Pancreas (tissue), 10 donors: ENCODE measurements at regions not wholly inside any gene's neighbourhood (a gene's known extent, or its start where the extent isn't known, plus 50 kb on each side); places are given as distances from the start of the nearest gene placed in this dataset.

Source experiments
- ATAC-seq, 4 donors: fragments of 200-7000 bp; cut with Tn5 transposase; one replicate each; pipeline versions ENCODE4 v1.8.0 to v1.9.1; 2020; ENCODE audit warnings: mild to moderate bottlenecking in 4 of 4, moderate library complexity in 4 of 4
- DNase-seq, 6 donors: peaks; one replicate each; pipeline ENCODE4 v3.0.0-alpha.2; 2020
- FAIRE-seq: peaks from 2 replicates; lab custom pipeline; 2012; peaks lifted over from hg19 to GRCh38; lab: Jason Lieb, UNC
- H3K27ac ChIP-seq, 4 donors: fragments of 200-600 bp; sonication (generic); 1 replicate in 3 of 4; 2 replicates in 1 of 4; pipeline versions ENCODE4 v1.5.0 to v1.8.0; 2020
- H3K27me3 ChIP-seq, 4 donors: fragments of 200-600 bp; one replicate each; pipeline ENCODE4 v1.8.0; 2021
- H3K36me3 ChIP-seq, 3 donors: fragments of 200-600 bp; sonication (generic) in 1 of 3; one replicate each; pipeline versions ENCODE4 v1.5.0 to v1.8.0; 2020 to 2021
- H3K4me1 ChIP-seq, 3 donors: fragments of 200-600 bp; one replicate each; pipeline ENCODE4 v1.8.0; 2021
- H3K4me3 ChIP-seq, 4 donors: fragments of 200-600 bp; sonication (generic) in 2 of 4; one replicate each; pipeline versions ENCODE4 v1.5.0 to v1.8.0; 2020 to 2021
- H3K9me3 ChIP-seq, 4 donors: fragments of 200-600 bp; one replicate each; pipeline ENCODE4 v1.8.0; 2021
- CTCF ChIP-seq, 4 donors: fragments of 200-600 bp; sonication (generic) in 3 of 4; IDR thresholded peaks; one replicate each; pipeline versions ENCODE4 v1.5.0 to v1.8.0; 2021; ENCODE audit warnings: antibody characterized with exemption in 4 of 4
- WGBS, 2 donors: extraction: QIAGEN DNeasy Blood & Tissue Kit; methylation state at CpG; one replicate each; pipeline ENCODE4 v1.1.7; 2013; 5-methylcytosine and 5-hydroxymethylcytosine counted together
- intact Hi-C, 3 donors: fragments of 100-400 bp; cut with DNase I; formaldehyde crosslinking; loops; one replicate each; pipeline versions ENCODE4 v1.11.1 to v1.14.2; 2022
- donor health status: healthy with polysubstance abuse.
- donor health status: DM: no; HTN: no; CAD: no; lungs with moderate emphysema.
- donor health status: DM: no; HTN: no; CAD: no.
- donor health status: control.
- donor health status: control.
- donor health status: Bipolar disorder and iron deficiency.
- donor health status: DM: yes; HTN: yes; CAD: no.
- donor health status: DM: no; HTN: no; CAD: no.
- donor health status: DM: no; HTN: no; CAD: no.
- donor health status: DM: yes; HTN: yes; CAD: no.

GRCh38 chr2:145680276-145680675, 1160.4 kb upstream of the ZEB2 start:
- Histone ChIP-seq H3K4me3 (no peak overlapping the region), H3K9me3 (no peaks in the 10 kb centered on the region), H3K27me3 (no peaks in the 10 kb centered on the region), H3K4me1 (no peaks in the 10 kb centered on the region), H3K36me3 (no peaks in the 10 kb centered on the region), H3K27ac (no peak overlapping the region)
- FAIRE-seq (no peak), ATAC-seq (no peak), DNase-seq (no peak)
- intact Hi-C loops: no loop called here
- no peak for TF ChIP-seq CTCF (IDR thresholded peaks at IDR 0.05)
- 74 to 88% methylated on average over 2 of the region's 2 CpGs for WGBS, 2 donors

GRCh38 chr2:145677371-145677770, 1157.5 kb upstream of the ZEB2 start:
- TF ChIP-seq CTCF (IDR thresholded peaks at IDR 0.05): no peak
- Histone ChIP-seq H3K36me3 (no peaks in the 10 kb centered on the region), H3K27me3 (no peaks in the 10 kb centered on the region), H3K9me3 (no peaks in the 10 kb centered on the region), H3K4me3 (no peak overlapping the region), H3K4me1 (no peaks in the 10 kb centered on the region), H3K27ac (no peak overlapping the region)
- intact Hi-C loops: no loop called here
- 81 to 92% methylated on average over 2 of the region's 2 CpGs for WGBS, 2 donors
- FAIRE-seq (no peak), DNase-seq (no peak), ATAC-seq (no peak)

- WGBS, 2 donors: 59 to 78% methylated on average over 3 of the region's 3 CpGs
- ATAC-seq: no peak
- Histone ChIP-seq H3K9me3 (no peaks in the 10 kb centered on the region), H3K27me3 (no peaks in the 10 kb centered on the region), H3K4me1 (no peaks in the 10 kb centered on the region), H3K4me3 (no peak overlapping the region), H3K27ac (no peak overlapping the region), H3K36me3 (no peaks in the 10 kb centered on the region)
- no peak for TF ChIP-seq CTCF (IDR thresholded peaks at IDR 0.05)
- no peak for DNase-seq
- intact Hi-C loops: no loop called here
- FAIRE-seq: no peak
These were observed 1154.8 kb upstream of the ZEB2 start for GRCh38 chr2:145674705-145675104.

GRCh38 chr2:145669301-145669700, 1149.4 kb upstream of the ZEB2 start:
- no peaks in the 10 kb centered on the region for H3K27me3 ChIP-seq
- WGBS, 2 donors: 58 to 63% methylated on average over 1 of the region's 1 CpG
- FAIRE-seq (no peak), DNase-seq (no peak), ATAC-seq (no peak)
- no peaks in the 10 kb centered on the region for H3K36me3 ChIP-seq
- no peaks in the 10 kb centered on the region for H3K9me3 ChIP-seq
- intact Hi-C loops: no loop called here
- H3K27ac ChIP-seq: no peak overlapping the region
- no peak overlapping the region for H3K4me3 ChIP-seq
- TF ChIP-seq CTCF (IDR thresholded peaks at IDR 0.05): no peak
- H3K4me1 ChIP-seq: no peaks in the 10 kb centered on the region

- Histone ChIP-seq H3K9me3 (no peaks in the 10 kb centered on the region), H3K4me1 (no peaks in the 10 kb centered on the region), H3K36me3 (no peaks in the 10 kb centered on the region), H3K27me3 (no peaks in the 10 kb centered on the region), H3K27ac (no peak overlapping the region), H3K4me3 (no peak overlapping the region)
- TF ChIP-seq CTCF (IDR thresholded peaks at IDR 0.05): no peak
- ATAC-seq: no peak
- FAIRE-seq: no peak
- intact Hi-C loops: no loop called here
- DNase-seq: no peak
- 79 to 84% methylated on average over 3 of the region's 3 CpGs for WGBS, 2 donors
These were observed 1146.6 kb upstream of the ZEB2 start for GRCh38 chr2:145666552-145666951.
